Lower leg skin (tissue), 4 donors: ENCODE measurements at regions not wholly inside any gene's neighbourhood (a gene's known extent, or its start where the extent isn't known, plus 50 kb on each side); places are given as distances from the start of the nearest gene placed in this dataset.
"Not testable (repeated sequence)": the region's sequence is repeated elsewhere in the genome, so short reads cannot be mapped to it uniquely, and the experiment has no call there.

Source experiments
- DNase-seq, 2 donors: peaks; one replicate each; pipeline ENCODE4 v3.0.0-alpha.2; 2019; ENCODE audit warnings: low spot score in 2 of 2
- H3K4me3 ChIP-seq: fragments of 200-600 bp; sonication (generic); 2 replicates; pipeline ENCODE4 v1.5.1; 2017; ENCODE audit warnings: mild to moderate bottlenecking, low read depth; ENCODE audit not compliant: poor library complexity, severe bottlenecking
- CTCF ChIP-seq, 3 donors: fragments of 450-650 bp; IDR thresholded peaks; one replicate each; pipeline ENCODE4 v1.5.1; 2016; ENCODE audit warnings: antibody characterized with exemption in 3 of 3, mild to moderate bottlenecking in 3 of 3, moderate library complexity in 2 of 3
- POLR2A ChIP-seq, 2 donors: fragments of 450-650 bp; IDR thresholded peaks; one replicate each; pipeline ENCODE4 v1.6.1; 2016 to 2017; ENCODE audit warnings: antibody characterized with exemption in 2 of 2, mild to moderate bottlenecking in 1 of 2, moderate library complexity in 1 of 2
- WGBS, 2 donors: methylation state at CpG; one replicate each; pipeline ENCODE4 v1.1.5; 2018; 5-methylcytosine and 5-hydroxymethylcytosine counted together
- intact Hi-C: fragments of 100-400 bp; cut with DNase I; formaldehyde crosslinking; loops from one replicate; pipeline ENCODE4 v1.15.0; 2023; ENCODE audit warnings: low total_unique reads

DNA sequence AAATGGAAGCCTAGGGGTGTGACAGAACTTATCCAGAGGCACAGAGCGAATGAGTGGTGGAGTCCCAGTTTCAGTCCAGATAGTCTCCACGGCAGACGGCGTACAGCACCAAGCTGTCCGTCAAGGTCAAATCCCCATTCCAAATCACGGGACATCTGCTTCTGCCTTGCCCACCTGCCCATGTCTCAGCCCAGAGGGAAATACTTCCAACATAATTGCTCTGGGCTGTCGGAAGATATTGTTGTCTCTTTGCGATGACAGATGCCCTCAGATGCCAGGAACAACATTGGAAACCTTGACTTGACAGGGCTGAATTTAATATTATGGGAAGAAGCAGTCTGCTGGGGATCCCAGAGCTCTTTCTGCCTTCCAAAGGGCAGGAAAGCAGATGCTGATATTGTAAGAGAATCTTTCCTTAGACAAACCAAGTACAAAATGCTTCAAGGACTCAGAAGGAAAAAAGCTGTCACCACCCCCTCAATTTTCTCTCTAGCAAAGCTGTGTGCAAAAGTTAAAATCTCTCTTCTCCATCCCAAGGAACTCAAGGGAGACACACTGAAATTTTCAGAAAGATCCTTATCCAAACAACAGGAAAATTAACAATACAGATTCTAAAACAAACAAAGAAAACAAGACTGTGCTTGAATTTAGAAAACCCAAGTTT, 364.0 kb downstream of the LRATD1 start:
- no peak for DNase-seq
- TF ChIP-seq POLR2A (IDR thresholded peaks at IDR 0.05) (no peak), CTCF (IDR thresholded peaks at IDR 0.05) (no peak)
- intact Hi-C loops, result no loop called here
- no peak overlapping the region for H3K4me3 ChIP-seq
- 74 to 81% methylated on average over 8 of the region's 8 CpGs for WGBS, 2 donors

- no peak overlapping the region for H3K4me3 ChIP-seq
- 89% methylated on average over 3 of the region's 3 CpGs for WGBS, 2 donors
- intact Hi-C loops, result no loop called here
- DNase-seq, result no peak
- TF ChIP-seq POLR2A (IDR thresholded peaks at IDR 0.05) (no peak), CTCF (IDR thresholded peaks at IDR 0.05) (no peak)
These were observed 366.0 kb downstream of the LRATD1 start for GRCh38 chr2:14998546-14998945.

DNA sequence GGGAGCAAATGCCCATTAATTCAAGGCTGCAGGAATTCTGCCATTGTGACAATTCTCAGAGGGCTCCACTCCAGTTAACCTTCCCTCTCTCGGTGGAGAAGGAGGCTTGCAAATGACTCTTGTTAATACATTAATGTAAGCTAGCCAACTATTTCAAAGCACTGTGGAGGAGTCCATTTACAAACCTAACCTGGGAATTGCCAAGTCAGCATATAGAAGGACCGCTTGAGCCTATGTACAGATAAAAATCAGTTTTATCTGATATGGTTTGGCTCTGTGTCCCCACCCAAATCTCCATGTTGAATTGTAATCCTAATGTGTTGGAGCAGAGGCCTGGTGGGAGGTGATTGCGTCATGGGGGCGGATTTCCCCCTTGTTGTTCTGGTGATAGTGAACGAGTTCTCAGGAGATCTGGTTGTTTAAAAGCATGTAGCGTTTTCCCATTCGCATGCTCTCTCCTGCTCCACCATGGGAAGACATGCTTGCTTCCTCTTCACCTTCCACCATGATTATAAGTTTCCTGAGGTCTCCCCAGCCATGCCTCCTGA, 366.7 kb downstream of the LRATD1 start:
- no peak overlapping the region for H3K4me3 ChIP-seq
- TF ChIP-seq POLR2A (IDR thresholded peaks at IDR 0.05), result no peak
- TF ChIP-seq CTCF (IDR thresholded peaks at IDR 0.05), result no peak
- 90 to 92% methylated on average over 7 of the region's 7 CpGs for WGBS, 2 donors
- no peak for DNase-seq
- intact Hi-C loops, result no loop called here

GRCh38 chr2:15002519-15002918, 370.0 kb downstream of the LRATD1 start:
- DNase-seq, result not testable (repeated sequence)

GRCh38 chr2:15006667-15007066, 374.1 kb downstream of the LRATD1 start:
- TF ChIP-seq CTCF (IDR thresholded peaks at IDR 0.05) (no peak), POLR2A (IDR thresholded peaks at IDR 0.05) (no peak)
- DNase-seq, result no peak
- 84 to 86% methylated on average over 2 of the region's 2 CpGs for WGBS, 2 donors
- intact Hi-C loops, result no loop called here
- H3K4me3 ChIP-seq, result no peak overlapping the region

More at GRCh38 chr2:15002519-15002918, 370.0 kb downstream of the LRATD1 start:
- H3K4me3 ChIP-seq, intact Hi-C loops: not testable (repeated sequence)
- 91 to 95% methylated on average over 15 to 20 of the region's 26 CpGs for WGBS, 2 donors

DNA sequence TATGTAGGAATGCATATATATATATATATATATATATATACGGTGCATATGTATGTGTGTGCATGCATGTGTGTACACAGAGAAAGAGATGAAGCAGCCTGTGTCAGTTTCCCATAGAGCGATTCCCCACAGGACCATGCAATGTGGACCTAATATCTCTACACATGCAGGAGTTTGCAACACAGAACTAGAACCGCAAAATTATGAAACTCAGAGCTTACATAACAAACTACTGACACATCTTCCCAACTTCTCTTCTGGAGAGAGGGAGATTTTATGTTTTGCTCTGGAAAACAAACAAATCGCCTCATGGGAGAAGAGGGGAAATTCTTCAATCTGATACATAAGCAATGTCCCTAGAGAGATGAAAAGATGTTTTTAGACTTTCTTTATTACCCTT, 377.2 kb downstream of the LRATD1 start:
- no peak for DNase-seq
- intact Hi-C loops, result no loop called here
- TF ChIP-seq POLR2A (IDR thresholded peaks at IDR 0.05), result no peak
- TF ChIP-seq CTCF (IDR thresholded peaks at IDR 0.05), result no peak
- WGBS, 2 donors, result 80 to 83% methylated on average over 4 of the region's 4 CpGs
- no peak overlapping the region for H3K4me3 ChIP-seq
